Fibroblast of skin of right quadriceps (primary cell): ENCODE measurements at regions not wholly inside any gene's neighbourhood (a gene's known extent, or its start where the extent isn't known, plus 50 kb on each side); places are given as distances from the start of the nearest gene placed in this dataset.

Experiments
- DNase-seq: peaks from one replicate; pipeline ENCODE4 v3.0.0-alpha.2; 2013

DNA sequence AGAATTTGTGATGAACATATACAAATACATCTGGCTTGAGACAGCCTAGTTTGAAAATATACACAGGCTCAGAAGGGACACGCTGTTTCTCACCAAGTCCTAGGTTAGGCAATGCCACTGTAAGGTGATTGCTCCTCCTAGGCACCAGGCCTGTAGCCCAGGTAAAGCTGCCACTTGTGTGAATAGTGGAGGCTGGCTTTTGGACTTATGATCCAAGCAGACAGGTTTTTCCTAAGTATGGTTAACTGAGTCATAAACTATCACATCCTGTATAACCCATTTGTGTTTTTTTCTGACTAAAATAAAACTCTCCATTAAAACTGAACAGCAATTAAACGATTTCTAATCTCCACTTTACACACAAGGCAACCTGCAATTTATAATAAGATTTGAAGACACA is 81.0 kb downstream of the SEMA4F start:
- DNase-seq, result no peak

GRCh38 chr2:74735564-74735963 is 81.5 kb downstream of the SEMA4F start:
- no peak for DNase-seq

GRCh38 chr2:74736589-74736988 is 82.5 kb downstream of the SEMA4F start:
- DNase-seq, result no peak

DNA sequence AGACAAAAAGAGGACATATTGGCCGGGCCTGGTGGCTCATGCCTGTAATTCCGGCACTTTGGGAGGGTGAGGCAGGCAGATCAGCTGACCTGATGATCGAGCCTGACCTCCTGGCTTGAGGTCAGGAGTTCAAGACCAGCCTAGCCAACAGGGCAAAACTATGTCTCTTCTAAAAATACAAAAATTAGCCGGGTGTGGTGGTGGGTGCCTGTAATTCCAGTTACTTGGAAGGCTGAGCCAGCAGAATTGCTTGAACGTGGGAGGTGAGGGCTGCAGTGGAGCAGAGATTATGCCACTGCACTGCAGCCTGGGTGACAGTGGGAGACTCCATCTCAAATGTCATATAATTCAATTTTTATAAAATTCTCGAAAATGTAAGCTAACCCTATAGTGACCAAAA is 84.5 kb downstream of the SEMA4F start:
- DNase-seq, result no peak

GRCh38 chr2:74739129-74739528 is 85.1 kb downstream of the SEMA4F start:
- DNase-seq, result no peak

DNA sequence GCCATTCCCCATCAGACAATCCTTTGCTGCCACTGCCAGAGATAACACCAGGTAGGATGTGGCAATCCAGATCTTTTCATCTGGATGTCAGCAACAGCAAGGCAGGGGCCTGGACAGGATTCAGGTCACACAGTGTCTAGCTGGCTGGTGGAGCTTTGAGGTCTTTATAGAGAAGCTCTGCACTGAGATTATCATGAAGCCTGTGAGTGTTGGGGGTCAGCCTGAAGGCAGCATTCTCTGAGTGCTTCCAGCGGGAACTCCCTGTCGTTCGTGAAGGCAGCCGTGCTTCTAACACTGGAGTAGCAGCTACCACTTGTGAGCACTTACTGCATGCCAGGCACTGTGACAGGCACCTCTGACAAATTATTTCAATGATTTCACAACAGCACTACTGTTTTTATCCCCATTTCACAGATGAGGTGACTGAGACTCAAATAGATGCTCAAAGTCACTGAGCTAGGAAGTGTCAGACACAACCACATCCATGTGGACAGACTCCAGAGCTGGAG is 85.7 kb downstream of the SEMA4F start:
- DNase-seq, result no peak

DNA sequence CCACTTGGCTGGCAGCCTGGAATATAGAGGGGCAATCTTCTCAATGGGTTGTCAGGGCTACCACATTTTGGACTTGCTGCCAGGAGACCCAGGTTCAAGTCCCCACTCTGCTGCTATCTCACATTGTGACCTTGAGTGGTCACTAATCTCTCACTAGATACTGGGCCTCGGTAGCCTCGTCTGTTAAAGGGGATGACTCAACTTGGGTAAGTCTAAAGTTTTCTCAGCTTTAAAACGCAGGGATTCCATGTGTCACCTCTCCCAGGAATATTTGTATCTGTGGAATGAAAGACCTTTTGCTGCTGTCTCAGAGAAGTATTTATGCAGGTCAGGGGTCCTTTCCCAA is 86.3 kb downstream of the SEMA4F start:
- no peak for DNase-seq

GRCh38 chr2:74740741-74741431 is 86.8 kb downstream of the SEMA4F start:
- peak; percentile 95 for DNase-seq

GRCh38 chr2:74741629-74742028 is 87.6 kb downstream of the SEMA4F start:
- no peak for DNase-seq

- DNase-seq, result no peak
Measured at GRCh38 chr2:74742471-74742870, 88.4 kb downstream of the SEMA4F start.

DNA sequence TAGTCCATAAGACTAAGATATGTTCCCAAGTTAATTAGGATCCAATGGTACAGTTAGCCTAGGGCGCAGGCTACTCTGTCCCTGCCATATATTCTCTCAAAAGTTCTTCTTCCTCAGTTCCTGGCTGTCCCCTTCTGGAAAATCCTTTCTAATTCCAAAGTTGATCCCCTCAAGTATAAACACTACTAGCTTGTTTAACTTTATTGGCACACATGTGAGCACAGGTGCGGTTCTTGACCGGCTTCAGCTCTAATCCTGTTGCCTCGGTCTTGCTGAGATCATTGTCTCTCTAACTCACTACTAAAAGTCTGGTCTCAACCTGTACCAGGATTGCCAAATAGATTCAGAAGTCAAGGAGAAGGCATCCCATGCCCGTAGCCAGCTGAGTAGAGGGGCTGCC is 89.0 kb downstream of the SEMA4F start:
- no peak for DNase-seq

DNA sequence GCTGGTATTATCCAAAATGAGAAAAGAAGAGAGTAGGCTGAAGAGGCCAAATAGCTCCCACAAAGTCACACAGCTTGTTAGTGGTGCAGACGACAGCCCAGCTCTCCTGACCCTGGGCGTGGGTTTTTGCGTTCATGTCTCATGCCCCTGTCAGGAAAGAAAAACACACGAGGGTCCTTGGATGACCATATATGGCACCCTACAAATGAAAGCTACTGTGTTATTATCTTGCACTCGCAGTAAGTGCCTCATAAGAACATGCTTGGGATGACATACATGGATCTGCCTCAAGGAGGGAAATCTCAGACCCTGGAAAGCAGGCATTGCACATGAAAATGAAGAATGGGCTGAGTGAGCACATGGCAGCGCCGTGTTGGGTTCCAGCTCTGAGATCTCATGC is 89.7 kb downstream of the SEMA4F start:
- no peak for DNase-seq

DNA sequence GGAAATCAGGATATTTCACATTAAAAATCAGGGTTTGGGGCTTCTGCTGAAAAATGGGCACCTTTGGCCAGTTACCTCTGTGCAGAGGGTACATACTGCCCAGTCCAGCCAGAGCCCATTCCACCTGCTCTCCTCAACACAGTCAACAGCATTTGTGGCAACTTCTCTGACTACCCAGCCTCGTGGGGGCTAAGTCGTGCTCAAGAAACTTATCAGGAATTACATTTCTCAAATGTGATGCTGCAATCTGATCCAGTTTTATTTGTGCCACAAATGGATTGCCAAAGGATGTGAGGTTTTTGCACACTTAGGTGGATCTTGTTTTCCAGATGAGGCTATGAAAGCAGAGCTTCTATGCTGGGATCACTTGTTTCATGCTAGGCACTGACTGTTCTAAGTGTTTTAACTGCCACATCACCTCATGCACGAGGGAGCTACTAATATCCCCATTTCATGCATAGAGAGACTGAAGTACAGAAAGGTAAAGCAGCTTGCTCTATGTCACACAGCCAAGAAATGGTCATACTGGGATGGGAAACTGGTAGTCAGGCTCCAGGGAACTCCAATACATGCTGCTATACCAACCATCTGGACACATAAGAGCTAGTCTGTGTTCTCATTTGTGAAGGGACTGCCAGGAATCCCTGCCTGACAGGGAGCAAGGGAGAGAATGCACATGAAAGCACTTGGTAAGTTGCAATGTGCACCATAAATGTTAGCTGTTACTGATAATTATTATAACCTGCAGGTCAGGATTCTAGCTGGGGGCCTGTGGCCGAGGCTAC is 89.0 kb upstream of the HK2 start:
- DNase-seq, result no peak

DNA sequence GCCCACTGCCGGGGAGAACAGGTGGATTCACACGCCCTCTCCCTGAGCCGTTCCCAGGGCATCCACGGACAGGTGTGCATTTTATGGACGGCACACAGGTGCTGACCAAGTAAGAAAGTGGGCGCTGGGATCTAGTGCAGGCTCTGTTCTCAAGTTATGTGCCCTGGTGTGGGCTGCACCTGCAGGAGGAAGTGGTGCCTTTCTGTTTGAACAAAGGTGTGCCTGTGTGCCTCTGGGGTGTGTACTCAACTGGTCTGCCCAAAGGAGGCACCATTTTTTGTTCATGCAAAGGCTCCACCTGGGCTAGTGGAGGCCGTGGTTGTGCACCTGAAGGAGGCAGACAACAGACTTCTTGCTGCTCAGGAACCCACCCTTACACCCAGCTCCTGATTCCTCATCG is 88.2 kb upstream of the HK2 start:
- DNase-seq, result no peak

DNA sequence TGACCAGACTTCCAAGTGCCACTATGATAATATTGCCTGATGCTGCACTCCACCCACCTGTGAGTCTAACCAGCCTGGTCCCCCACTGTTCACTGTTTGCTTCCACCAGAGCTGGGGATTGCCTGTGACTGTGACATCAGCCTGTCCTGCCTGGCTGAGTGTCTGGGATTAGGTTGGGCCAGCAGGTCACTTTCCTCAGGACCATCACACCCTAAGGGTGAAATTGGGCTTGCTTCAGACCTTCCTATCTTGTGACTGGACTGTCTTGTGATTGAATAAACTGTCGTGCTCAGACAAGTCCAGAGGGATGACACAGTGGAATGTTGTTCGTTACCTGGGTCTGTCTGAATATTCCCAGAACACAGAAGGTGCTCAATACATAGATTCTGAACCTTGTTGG is 87.4 kb upstream of the HK2 start:
- no peak for DNase-seq

DNA sequence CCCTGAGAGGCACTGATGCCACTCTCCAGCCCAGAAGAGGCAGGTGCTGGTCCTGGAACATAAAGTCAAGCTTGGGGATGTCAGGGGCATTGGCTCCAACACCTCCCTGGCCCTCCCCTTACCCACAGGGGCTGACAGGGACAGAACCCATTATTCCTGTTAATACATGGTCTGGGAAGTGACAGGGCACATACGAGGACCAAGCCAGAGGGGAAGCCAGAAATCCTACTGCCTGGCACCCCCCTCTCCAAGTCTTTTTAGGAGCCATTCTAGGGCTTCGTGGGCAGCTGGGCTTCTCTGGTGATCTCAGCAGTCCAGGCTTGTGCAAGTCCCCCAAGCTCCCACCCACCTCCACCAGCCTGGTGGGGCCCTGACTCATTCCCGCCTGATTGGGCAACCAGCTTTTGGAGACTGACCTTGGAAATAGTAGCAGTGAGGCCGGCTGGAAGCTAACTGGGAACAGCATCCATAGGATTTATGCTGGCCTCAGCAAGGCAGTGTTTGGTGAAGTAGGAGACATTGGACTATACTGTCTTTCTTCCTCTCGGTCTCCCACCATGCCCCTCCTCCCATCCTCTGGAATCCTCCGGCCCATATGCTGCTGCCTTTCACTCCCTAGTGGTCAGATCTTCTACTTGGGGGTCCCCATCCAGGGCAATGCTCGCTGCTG is 86.4 kb upstream of the HK2 start:
- peak; percentile 70 for DNase-seq

GRCh38 chr2:74748665-74749064 is 85.3 kb upstream of the HK2 start:
- DNase-seq, result no peak

DNA sequence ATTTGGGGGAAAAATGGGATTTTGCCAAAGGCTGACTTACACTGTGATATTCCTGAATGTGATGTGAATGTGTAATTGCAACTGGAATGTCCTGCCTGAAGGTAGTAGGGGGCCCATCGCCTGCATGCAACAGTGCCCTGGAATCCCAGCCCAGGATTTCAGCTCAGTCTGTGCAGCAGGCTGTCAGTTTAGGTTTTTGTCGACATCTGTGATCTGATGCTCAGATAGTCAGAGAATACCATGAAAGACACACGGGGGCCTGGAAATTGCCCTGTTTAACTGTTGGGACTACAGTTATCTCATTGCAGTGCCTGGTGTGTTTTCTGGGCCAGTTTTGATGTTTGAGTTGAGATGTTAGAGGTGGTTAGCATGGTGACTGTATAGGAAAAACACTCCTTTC is 84.5 kb upstream of the HK2 start:
- DNase-seq, result no peak

DNA sequence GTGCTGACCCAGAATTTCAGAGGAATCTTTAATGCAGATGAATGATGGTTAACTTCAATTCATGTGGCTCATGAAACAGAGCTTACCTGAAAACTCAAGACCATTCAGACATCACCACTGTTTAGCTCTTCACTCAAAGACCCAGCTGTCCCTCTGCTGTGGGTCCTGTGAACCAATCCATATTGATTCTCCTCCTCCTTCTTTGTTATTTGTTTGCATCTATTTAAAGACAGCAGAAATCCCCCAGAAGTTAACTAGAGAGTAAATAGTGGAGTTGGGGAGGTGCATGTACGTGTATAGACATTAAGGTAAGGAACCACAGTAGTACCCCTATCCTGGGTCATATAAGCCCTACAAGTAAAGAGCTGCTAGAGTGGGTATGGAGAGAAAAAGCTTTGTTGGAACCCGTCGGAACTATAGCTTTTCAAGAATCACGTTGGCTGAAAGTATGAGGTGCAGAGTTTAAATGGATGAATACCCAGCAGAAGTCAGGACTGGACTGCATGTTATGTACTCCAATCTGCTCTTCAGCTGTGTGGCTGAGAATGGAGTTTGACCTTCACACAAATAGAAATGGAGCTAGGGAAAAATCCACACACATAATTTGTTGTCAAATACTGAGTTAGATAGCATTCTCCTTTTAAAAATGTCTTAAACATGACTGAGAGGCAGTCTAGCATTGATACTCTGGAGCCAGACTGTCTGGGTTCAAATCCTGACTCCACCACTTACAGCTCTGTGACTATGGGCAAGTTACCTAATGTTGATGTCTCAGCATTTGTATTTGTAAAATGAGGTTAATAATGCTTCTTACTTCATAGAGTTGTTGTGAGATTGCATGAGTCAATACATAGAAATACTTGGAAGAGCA is 81.7 kb upstream of the HK2 start:
- DNase-seq, result no peak

DNA sequence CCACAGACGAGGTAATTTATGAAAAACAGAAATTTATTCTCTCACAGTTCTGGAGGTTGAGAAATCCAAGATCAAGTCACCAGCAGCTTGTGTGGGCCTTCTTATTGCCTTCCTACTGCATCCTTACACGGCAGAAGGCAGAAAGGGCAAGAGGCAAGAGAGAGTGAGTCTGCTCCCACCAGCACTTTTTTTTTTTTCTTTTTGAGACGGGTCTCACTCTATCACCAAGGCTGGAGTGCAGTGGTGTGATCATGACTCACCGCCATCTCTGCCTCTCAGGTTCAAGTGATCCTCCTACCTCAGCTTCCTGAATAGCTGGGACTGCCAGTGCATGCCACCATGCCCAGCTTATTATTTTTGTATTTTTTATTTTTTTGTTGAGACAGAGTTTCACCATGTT is 78.5 kb upstream of the HK2 start:
- DNase-seq, result no peak

- no peak for DNase-seq
Measured at GRCh38 chr2:74756356-74756890, 77.5 kb upstream of the HK2 start.

DNA sequence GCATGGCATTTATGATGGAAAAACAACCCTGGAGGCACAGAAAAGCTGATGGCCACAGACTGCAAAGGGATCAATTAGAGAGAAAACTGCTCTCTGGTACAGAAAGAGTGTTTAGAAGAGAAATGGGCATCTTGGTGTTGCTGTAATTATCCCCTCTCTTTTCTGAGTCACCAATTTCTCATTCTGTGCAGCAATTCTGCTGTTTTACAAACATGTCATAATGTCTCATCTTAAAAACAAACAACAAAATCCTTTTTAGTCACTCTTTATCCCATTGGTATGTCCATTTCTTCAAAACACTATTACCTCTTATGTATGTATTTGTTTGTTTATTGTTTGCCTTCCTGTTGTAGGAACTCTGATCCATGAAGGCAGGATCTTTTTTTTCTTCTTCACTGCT is 73.9 kb upstream of the HK2 start:
- no peak for DNase-seq
